GM23338 (cell line): ENCODE measurements at regions not wholly inside any gene's neighbourhood (a gene's known extent, or its start where the extent isn't known, plus 50 kb on each side); places are given as distances from the start of the nearest gene placed in this dataset.
A peak's percentile ranks its signal among the peaks of the same experiment; 100 is the strongest.

Experiments
- ATAC-seq: fragments of 200-7000 bp; cut with Tn5 transposase; 3 replicates; pipeline ENCODE4 v1.9.1; 2020
- DNase-seq: peaks from one replicate; pipeline ENCODE4 v3.0.0-alpha.2; 2015; ENCODE audit warnings: low spot score
- H2AFZ ChIP-seq: fragments of 200-600 bp; sonication (generic); 2 replicates; pipeline ENCODE4 v1.8.0; 2016; ENCODE audit warnings: antibody characterized with exemption, mild to moderate bottlenecking, moderate library complexity
- H3F3A ChIP-seq: fragments of 200-600 bp; sonication (generic); replicated peaks from 2 replicates; pipeline ENCODE4 v1.8.0; 2017; ENCODE audit warnings: antibody characterized with exemption, mixed run types, low read depth
- H3K27ac ChIP-seq: fragments of 200-600 bp; sonication (generic); 2 replicates; pipeline ENCODE4 v1.6.1; 2016; ENCODE audit warnings: low read depth
- H3K27me3 ChIP-seq: fragments of 200-600 bp; sonication (generic); 2 replicates; pipeline ENCODE4 v1.8.0; 2016; ENCODE audit warnings: mild to moderate bottlenecking, mixed run types, moderate library complexity; ENCODE audit not compliant: insufficient read depth
- H3K36me3 ChIP-seq: fragments of 200-600 bp; sonication (generic); 2 replicates; pipeline ENCODE4 v1.8.0; 2016; ENCODE audit warnings: mild to moderate bottlenecking; ENCODE audit not compliant: insufficient read depth
- H3K4me1 ChIP-seq: fragments of 200-600 bp; sonication (generic); 2 replicates; pipeline ENCODE4 v1.8.0; 2016; ENCODE audit warnings: mild to moderate bottlenecking, moderate library complexity; ENCODE audit not compliant: insufficient read depth
- H3K4me2 ChIP-seq: fragments of 200-600 bp; sonication (generic); 2 replicates; pipeline ENCODE4 v1.7.1; 2017; ENCODE audit warnings: mixed run types
- H3K4me3 ChIP-seq: fragments of 200-600 bp; sonication (generic); 2 replicates; pipeline ENCODE4 v1.6.1; 2016; ENCODE audit warnings: mixed run types
- H3K79me2 ChIP-seq: fragments of 200-600 bp; sonication (generic); replicated peaks from 2 replicates; pipeline ENCODE4 v1.8.0; 2017; ENCODE audit warnings: mild to moderate bottlenecking; ENCODE audit not compliant: insufficient read depth
- H3K9me2 ChIP-seq: fragments of 200-600 bp; sonication (generic); 2 replicates; pipeline ENCODE4 v1.8.0; 2017; ENCODE audit not compliant: insufficient read depth
- H4K20me1 ChIP-seq: fragments of 200-600 bp; sonication (generic); replicated peaks from 2 replicates; pipeline ENCODE4 v1.8.0; 2017; ENCODE audit warnings: mild to moderate bottlenecking; ENCODE audit not compliant: insufficient read depth
- H3K27ac Mint-ChIP-seq: 2 replicates; pipeline ENCODE4 v1.8.0; 2020; ENCODE audit warnings: inconsistent platforms, mild to moderate bottlenecking, moderate library complexity, mixed read lengths
- H3K27me3 Mint-ChIP-seq: 3 replicates; pipeline ENCODE4 v1.8.0; 2022; ENCODE audit warnings: low read depth, mild to moderate bottlenecking, moderate library complexity, mixed read lengths, inconsistent platforms; ENCODE audit not compliant: insufficient read depth, poor library complexity
- H3K36me3 Mint-ChIP-seq: 3 replicates; pipeline ENCODE4 v1.8.0; 2021; ENCODE audit warnings: low read depth, mild to moderate bottlenecking, inconsistent platforms, moderate library complexity, mixed read lengths
- H3K4me1 Mint-ChIP-seq: 3 replicates; pipeline ENCODE4 v1.8.0; 2020; ENCODE audit warnings: mild to moderate bottlenecking, inconsistent platforms, mixed read lengths
- H3K4me3 Mint-ChIP-seq: 3 replicates; pipeline ENCODE4 v1.8.0; 2021; ENCODE audit warnings: moderate library complexity, mild to moderate bottlenecking, inconsistent platforms, mixed read lengths
- H3K9me3 Mint-ChIP-seq: 3 replicates; pipeline ENCODE4 v1.8.0; 2020; ENCODE audit warnings: moderate library complexity, mild to moderate bottlenecking, inconsistent platforms, mixed read lengths
- CTCF ChIP-seq, 2 experiments: fragments of 200-600 bp in 1 of 2; sonication (generic) in 1 of 2; conservative IDR thresholded peaks; 2 replicates each; pipeline versions ENCODE4 v1.5.1 to v1.6.1; 2016 to 2017; ENCODE audit warnings: antibody characterized with exemption in 2 of 2, low read depth in 2 of 2, mild to moderate bottlenecking in 2 of 2, moderate library complexity in 1 of 2
- ETS1 ChIP-seq: IDR thresholded peaks from 2 replicates; pipeline ENCODE4 v1.6.1; 2016; ENCODE audit warnings: antibody characterized with exemption
- EZH2phosphoT487 ChIP-seq: fragments of 200-600 bp; sonication (generic); IDR thresholded peaks from one replicate; pipeline ENCODE4 v1.8.1; 2018; ENCODE audit warnings: antibody characterized with exemption; ENCODE audit not compliant: unreplicated experiment
- JUNB ChIP-seq: IDR thresholded peaks from one replicate; pipeline ENCODE4 v1.6.1; 2016; ENCODE audit warnings: antibody characterized with exemption; ENCODE audit not compliant: unreplicated experiment
- NANOG ChIP-seq: IDR thresholded peaks from 2 replicates; pipeline ENCODE4 v1.6.1; 2016; ENCODE audit warnings: antibody characterized with exemption, borderline replicate concordance
- POLR2AphosphoS5 ChIP-seq: IDR thresholded peaks from 2 replicates; pipeline ENCODE4 v1.6.1; 2016; ENCODE audit warnings: antibody characterized with exemption, low read depth
- ZNF114 ChIP-seq: fragments of 250-450 bp; sonication (Bioruptor Pico); IDR thresholded peaks from 2 replicates; pipeline ENCODE4 v1.5.0; 2020; ENCODE audit warnings: mild to moderate bottlenecking, moderate library complexity
- ZNF331 ChIP-seq: fragments of 250-450 bp; sonication (Bioruptor Pico); IDR thresholded peaks from 2 replicates; pipeline ENCODE4 v1.5.0; 2020; ENCODE audit warnings: low read depth, mild to moderate bottlenecking, moderate library complexity
- ZNF462 ChIP-seq: fragments of 250-450 bp; sonication (Bioruptor Pico); IDR thresholded peaks from 2 replicates; pipeline ENCODE4 v1.5.0; 2020; ENCODE audit warnings: mild to moderate bottlenecking, moderate library complexity

GRCh38 chr9:111108946-111109345 is 70.7 kb upstream of the LPAR1 start:
- no peaks in the 10 kb centered on the region for H3K79me2 ChIP-seq
- Mint-ChIP-seq H3K4me3 (no peak overlapping the region), H3K27me3 (no peaks in the 10 kb centered on the region), H3K9me3 (no peaks in the 10 kb centered on the region), H3K27ac (no peak overlapping the region), H3K36me3 (no peaks in the 10 kb centered on the region), H3K4me1 (peaks cover 8% of the 10 kb centered on the region)
- TF ChIP-seq POLR2AphosphoS5 (no peak), JUNB (no peak), ZNF331 (CRISPR knock-in tag) (no peak), NANOG (no peak), ZNF114 (CRISPR knock-in tag) (no peak)
- no peaks in the 10 kb centered on the region for H3K36me3 ChIP-seq
- DNase-seq (no peak), ATAC-seq (no peak)
- no peaks in the 10 kb centered on the region for H3F3A ChIP-seq
- peaks cover 5% of the 10 kb centered on the region; the same call in 1 of the 2 replicates for H3K4me1 ChIP-seq
- no peak overlapping the region for H3K27ac ChIP-seq
- no peak overlapping the region for H3K4me3 ChIP-seq
- no peaks in the 10 kb centered on the region for H3K27me3 ChIP-seq
- no peak overlapping the region for H3K4me2 ChIP-seq
- H3K9me2 ChIP-seq: peaks cover 3% of the 10 kb centered on the region; the same call in 1 of the 2 replicates
- H2AFZ ChIP-seq: 0 out of 2 replicates have a peak overlapping the region, but pooled peaks have one; percentile 47
- no peaks in the 10 kb centered on the region for H4K20me1 ChIP-seq

- Histone ChIP-seq H3K4me2 (no peak overlapping the region), H4K20me1 (no peaks in the 10 kb centered on the region), H3K9me2 (peaks cover 6% of the 10 kb centered on the region), H3K27me3 (no peaks in the 10 kb centered on the region), H3K27ac (no peak overlapping the region), H3K36me3 (0 out of 2 replicates have a peak, but pooled peaks cover 3% of the 10 kb centered on the region), H3K79me2 (no peaks in the 10 kb centered on the region), H2AFZ (no peak overlapping the region), H3K4me3 (no peak overlapping the region), H3K4me1 (peaks cover 5% of the 10 kb centered on the region; the same call in 1 of the 2 replicates), H3F3A (no peaks in the 10 kb centered on the region)
- Mint-ChIP-seq H3K9me3 (no peaks in the 10 kb centered on the region), H3K27ac (no peak overlapping the region), H3K4me3 (no peak overlapping the region), H3K36me3 (no peaks in the 10 kb centered on the region), H3K27me3 (no peaks in the 10 kb centered on the region), H3K4me1 (peaks cover 8% of the 10 kb centered on the region)
- no peak for DNase-seq
- no peak for TF ChIP-seq ETS1
- no peak for TF ChIP-seq ZNF462 (CRISPR knock-in tag)
- TF ChIP-seq JUNB: no peak
- no peak for TF ChIP-seq CTCF (conservative IDR thresholded peaks at IDR 0.05; ENCODE audit: low read depth in 2 of 2)
- no peak for TF ChIP-seq EZH2phosphoT487
- no peak for ATAC-seq
These were observed 68.9 kb upstream of the LPAR1 start for GRCh38 chr9:111107141-111107540.
